ENCODE measurements at regions not wholly inside any gene's neighbourhood (a gene's known extent, or its start where the extent isn't known, plus 50 kb on each side); places are given as distances from the start of the nearest gene placed in this dataset.

- DNase-seq = no peak
- intact Hi-C loops (cut with DNase I) = loop anchor here (5.0 kb wide), 1 partner anchor 70 kb away; no protein-coding TSS in a partner anchor
Measured at GRCh38 chr14:65357689-65358088, 54.8 kb upstream of the FUT8 start.

GRCh38 chr14:65359503-65359902 lies 53.0 kb upstream of the FUT8 start:
- DNase-seq = peak in 1 of 42 donors; percentile 22
- intact Hi-C loops (cut with DNase I) = loop anchor here (5.0 kb wide), 1 partner anchor 72 kb away; no protein-coding TSS in a partner anchor

GRCh38 chr14:65360144-65360784 lies 52.3 kb upstream of the FUT8 start:
- intact Hi-C loops (cut with DNase I) = no loop called here
- DNase-seq = no peak

GRCh38 chr14:65361920-65362319 lies 50.6 kb upstream of the FUT8 start:
- intact Hi-C loops (cut with DNase I) = no loop called here
- DNase-seq = peak in 31 of 42 donors; percentile 11 to 81 (median 54)

All from head of caudate nucleus (tissue), 42 donors.